ENCODE measurements at regions not wholly inside any gene's neighbourhood (a gene's known extent, or its start where the extent isn't known, plus 50 kb on each side); places are given as distances from the start of the nearest gene placed in this dataset.

DNA sequence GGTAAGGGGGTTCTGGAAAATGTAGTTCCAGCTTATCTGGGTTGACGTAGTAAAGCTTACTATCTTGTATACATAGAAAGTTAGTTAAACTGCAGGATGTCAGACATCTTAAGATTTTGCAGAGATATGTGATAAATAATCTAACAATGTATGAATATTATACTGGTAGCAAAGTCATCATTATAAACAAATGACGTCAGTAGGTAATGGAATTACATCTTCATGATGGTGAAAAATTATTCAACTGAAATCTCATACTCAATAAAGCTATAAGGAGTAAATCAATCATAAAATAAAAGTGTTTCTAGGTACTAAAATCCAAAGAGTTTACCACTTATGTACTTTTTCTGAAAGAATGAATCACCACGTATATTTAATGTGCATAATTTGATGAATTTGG is 217.3 kb upstream of the CDH10 start:
- no peak overlapping the region for H3K4me3 Mint-ChIP-seq
- TF ChIP-seq, protein P1, sequence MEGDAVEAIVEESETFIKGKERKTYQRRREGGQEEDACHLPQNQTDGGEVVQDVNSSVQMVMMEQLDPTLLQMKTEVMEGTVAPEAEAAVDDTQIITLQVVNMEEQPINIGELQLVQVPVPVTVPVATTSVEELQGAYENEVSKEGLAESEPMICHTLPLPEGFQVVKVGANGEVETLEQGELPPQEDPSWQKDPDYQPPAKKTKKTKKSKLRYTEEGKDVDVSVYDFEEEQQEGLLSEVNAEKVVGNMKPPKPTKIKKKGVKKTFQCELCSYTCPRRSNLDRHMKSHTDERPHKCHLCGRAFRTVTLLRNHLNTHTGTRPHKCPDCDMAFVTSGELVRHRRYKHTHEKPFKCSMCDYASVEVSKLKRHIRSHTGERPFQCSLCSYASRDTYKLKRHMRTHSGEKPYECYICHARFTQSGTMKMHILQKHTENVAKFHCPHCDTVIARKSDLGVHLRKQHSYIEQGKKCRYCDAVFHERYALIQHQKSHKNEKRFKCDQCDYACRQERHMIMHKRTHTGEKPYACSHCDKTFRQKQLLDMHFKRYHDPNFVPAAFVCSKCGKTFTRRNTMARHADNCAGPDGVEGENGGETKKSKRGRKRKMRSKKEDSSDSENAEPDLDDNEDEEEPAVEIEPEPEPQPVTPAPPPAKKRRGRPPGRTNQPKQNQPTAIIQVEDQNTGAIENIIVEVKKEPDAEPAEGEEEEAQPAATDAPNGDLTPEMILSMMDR (IDR thresholded peaks at IDR 0.05) = no peak
- H3K9me3 Mint-ChIP-seq = peaks cover 18% of the 10 kb centered on the region
- H3K27ac Mint-ChIP-seq = no peak overlapping the region
- H3K4me1 Mint-ChIP-seq (ENCODE audit: low read depth) = no peaks in the 10 kb centered on the region
- H3K36me3 Mint-ChIP-seq (ENCODE audit: low read depth) = no peaks in the 10 kb centered on the region
- no peak for DNase-seq
- H3K27me3 Mint-ChIP-seq (ENCODE audit: insufficient read depth) = no peaks in the 10 kb centered on the region; the same call in 1 of the 2 replicates

DNA sequence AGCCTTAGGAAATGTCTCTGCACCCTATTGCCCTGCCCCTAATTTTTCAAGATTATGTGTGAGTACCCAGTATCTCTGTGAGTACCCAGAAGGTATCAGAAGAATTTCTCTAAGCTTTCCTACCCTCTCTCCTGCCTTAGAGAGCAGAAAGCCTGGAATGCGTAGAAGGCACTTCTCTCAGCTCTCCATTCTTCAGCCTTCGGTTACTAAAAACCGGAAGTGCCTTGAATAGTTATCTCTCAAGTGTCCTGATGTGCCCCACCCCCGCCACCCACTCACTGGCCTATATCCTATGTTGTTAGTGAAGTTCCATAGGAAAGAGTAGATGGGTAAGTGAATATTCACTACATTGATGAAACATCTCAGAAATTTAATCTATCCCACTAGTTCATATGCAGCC is 210.7 kb upstream of the CDH10 start:
- DNase-seq = no peak
- H3K9me3 Mint-ChIP-seq = peaks cover 8% of the 10 kb centered on the region
- TF ChIP-seq, protein P1 (IDR thresholded peaks at IDR 0.05) = no peak
- H3K4me1 Mint-ChIP-seq (ENCODE audit: low read depth) = no peaks in the 10 kb centered on the region
- H3K27me3 Mint-ChIP-seq (ENCODE audit: insufficient read depth) = no peaks in the 10 kb centered on the region; the same call in 1 of the 2 replicates
- no peak overlapping the region for H3K27ac Mint-ChIP-seq
- H3K4me3 Mint-ChIP-seq = no peak overlapping the region
- peaks cover 4% of the 10 kb centered on the region; the same call in 1 of the 2 replicates for H3K36me3 Mint-ChIP-seq (ENCODE audit: low read depth)

DNA sequence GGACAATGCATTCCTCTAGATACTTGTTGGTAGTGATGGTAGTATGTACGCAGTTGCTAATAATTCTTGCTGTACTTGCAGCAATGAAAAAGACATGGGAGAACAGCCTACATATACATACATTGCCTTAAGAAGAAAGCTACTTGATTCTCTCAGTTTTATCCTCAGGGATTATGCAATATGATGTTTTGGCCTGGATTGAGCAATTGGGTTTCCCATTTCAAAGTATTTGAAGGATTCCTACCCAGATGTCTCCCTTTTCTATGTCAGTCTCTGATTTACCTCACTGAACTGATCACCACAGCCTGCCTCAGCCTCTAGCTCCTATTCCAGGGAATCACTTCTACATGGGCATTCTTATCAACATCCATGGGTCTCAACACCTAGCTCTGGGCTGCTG is 210.1 kb upstream of the CDH10 start:
- no peak overlapping the region for H3K4me3 Mint-ChIP-seq
- peaks cover 8% of the 10 kb centered on the region for H3K9me3 Mint-ChIP-seq
- H3K36me3 Mint-ChIP-seq (ENCODE audit: low read depth) = peaks cover 4% of the 10 kb centered on the region; the same call in 1 of the 2 replicates
- H3K27me3 Mint-ChIP-seq (ENCODE audit: insufficient read depth) = no peaks in the 10 kb centered on the region; the same call in 1 of the 2 replicates
- no peaks in the 10 kb centered on the region for H3K4me1 Mint-ChIP-seq (ENCODE audit: low read depth)
- H3K27ac Mint-ChIP-seq = no peak overlapping the region
- DNase-seq = no peak
- TF ChIP-seq, protein P1 (IDR thresholded peaks at IDR 0.05) = no peak

DNA sequence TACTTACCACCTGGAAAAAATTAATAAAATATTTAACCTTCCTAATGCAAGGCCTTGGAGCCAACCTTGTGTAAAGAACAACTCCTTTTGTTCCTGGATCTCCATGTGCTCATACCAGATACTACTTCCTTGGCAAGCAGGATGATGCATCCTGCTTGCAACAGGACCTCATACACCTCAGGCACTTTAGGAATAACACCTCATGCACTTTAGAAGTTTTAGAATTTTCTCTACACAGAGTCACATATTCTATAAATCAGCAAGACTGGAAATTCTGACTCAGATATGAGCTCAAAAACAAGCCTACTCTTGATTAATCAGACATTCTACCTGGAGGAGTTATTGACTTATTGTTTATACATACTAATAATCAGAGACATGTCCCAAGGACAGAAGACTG is 209.6 kb upstream of the CDH10 start:
- Mint-ChIP-seq H3K27me3 (ENCODE audit: insufficient read depth) (no peaks in the 10 kb centered on the region; the same call in 1 of the 2 replicates), H3K4me3 (no peak overlapping the region), H3K9me3 (peaks cover 8% of the 10 kb centered on the region), H3K36me3 (ENCODE audit: low read depth) (peaks cover 4% of the 10 kb centered on the region; the same call in 1 of the 2 replicates), H3K27ac (no peak overlapping the region), H3K4me1 (ENCODE audit: low read depth) (no peaks in the 10 kb centered on the region)
- TF ChIP-seq, protein P1 (IDR thresholded peaks at IDR 0.05) = no peak
- DNase-seq = no peak

DNA sequence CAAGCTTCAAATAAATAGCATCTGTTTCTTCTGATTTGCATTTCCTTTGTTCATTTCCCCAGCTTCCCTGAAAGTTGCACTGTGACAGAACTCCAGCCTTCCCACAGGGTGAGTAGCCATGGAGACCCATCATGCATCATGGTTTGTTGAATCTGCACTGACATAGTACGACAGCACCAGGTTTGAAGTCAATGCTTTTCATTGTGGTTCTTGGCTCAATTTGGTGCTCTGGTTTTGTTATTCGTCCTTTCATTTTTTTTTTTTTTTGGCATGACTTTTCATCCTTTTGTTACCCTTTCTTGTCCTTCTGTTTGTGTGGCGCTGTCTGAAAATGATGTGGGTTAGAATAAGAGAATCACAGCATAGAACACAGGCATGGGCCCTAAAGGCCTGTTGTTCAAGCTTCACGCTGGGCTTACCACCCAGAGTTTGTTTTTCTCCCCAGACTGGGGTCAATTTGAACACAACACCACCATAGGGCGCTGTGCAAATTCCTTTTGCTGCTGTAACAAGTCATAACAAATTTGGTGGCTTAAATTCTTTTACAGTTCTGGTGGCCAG is 206.2 kb upstream of the CDH10 start:
- H3K27ac Mint-ChIP-seq = no peak overlapping the region
- H3K4me1 Mint-ChIP-seq (ENCODE audit: low read depth) = no peaks in the 10 kb centered on the region
- no peak for DNase-seq
- TF ChIP-seq, protein P1 (IDR thresholded peaks at IDR 0.05) = no peak
- peaks cover 25% of the 10 kb centered on the region for H3K9me3 Mint-ChIP-seq
- peaks cover 4% of the 10 kb centered on the region; the same call in 1 of the 2 replicates for H3K36me3 Mint-ChIP-seq (ENCODE audit: low read depth)
- H3K27me3 Mint-ChIP-seq (ENCODE audit: insufficient read depth) = no peaks in the 10 kb centered on the region
- no peak overlapping the region for H3K4me3 Mint-ChIP-seq
